Nephron progenitor cell (in vitro differentiated cells): ENCODE measurements at regions not wholly inside any gene's neighbourhood (a gene's known extent, or its start where the extent isn't known, plus 50 kb on each side); places are given as distances from the start of the nearest gene placed in this dataset.

ENCODE experiments used
- DNase-seq: peaks from one replicate; pipeline ENCODE4 v3.0.0; 2021
- H3K27ac Mint-ChIP-seq: 2 replicates; pipeline ENCODE4 v1.8.0; 2021; ENCODE audit warnings: mild to moderate bottlenecking, moderate library complexity, mixed read lengths
- H3K27me3 Mint-ChIP-seq: 2 replicates; pipeline ENCODE4 v1.8.0; 2021; ENCODE audit warnings: mild to moderate bottlenecking, low read depth, mixed read lengths; ENCODE audit not compliant: poor library complexity
- H3K36me3 Mint-ChIP-seq: 2 replicates; pipeline ENCODE4 v1.8.0; 2021; ENCODE audit warnings: low read depth, mixed read lengths
- H3K4me1 Mint-ChIP-seq: 2 replicates; pipeline ENCODE4 v1.8.0; 2021; ENCODE audit warnings: mixed read lengths
- H3K4me3 Mint-ChIP-seq: 2 replicates; pipeline ENCODE4 v1.8.0; 2021; ENCODE audit warnings: mild to moderate bottlenecking, moderate library complexity, mixed read lengths
- H3K9me3 Mint-ChIP-seq: 2 replicates; pipeline ENCODE4 v1.8.0; 2021; ENCODE audit warnings: mild to moderate bottlenecking, moderate library complexity, mixed read lengths
- CTCF ChIP-seq: fragments of 200-600 bp; sonication (generic); IDR thresholded peaks from 2 replicates; pipeline ENCODE4 v1.5.0; 2021; ENCODE audit warnings: antibody characterized with exemption

- no peak for TF ChIP-seq CTCF
- H3K4me1 Mint-ChIP-seq, result peaks cover 39% of the 10 kb centered on the region
- H3K9me3 Mint-ChIP-seq, result no peaks in the 10 kb centered on the region
- H3K4me3 Mint-ChIP-seq, result no peak overlapping the region
- H3K27ac Mint-ChIP-seq, result no peak overlapping the region
- H3K27me3 Mint-ChIP-seq, result peaks cover 12% of the 10 kb centered on the region
- no peak for DNase-seq
- H3K36me3 Mint-ChIP-seq, result no peaks in the 10 kb centered on the region
Measured at GRCh38 chr2:128782411-128783192, 463.9 kb upstream of the HS6ST1 start.

GRCh38 chr2:128783193-128783671 lies 464.6 kb upstream of the HS6ST1 start:
- Mint-ChIP-seq H3K27ac (no peak overlapping the region), H3K27me3 (peaks cover 15% of the 10 kb centered on the region), H3K4me3 (no peak overlapping the region), H3K9me3 (no peaks in the 10 kb centered on the region), H3K4me1 (peaks cover 36% of the 10 kb centered on the region), H3K36me3 (no peaks in the 10 kb centered on the region)
- no peak for TF ChIP-seq CTCF
- DNase-seq, result no peak

- H3K27ac Mint-ChIP-seq, result no peak overlapping the region
- no peak overlapping the region for H3K4me3 Mint-ChIP-seq
- no peaks in the 10 kb centered on the region for H3K9me3 Mint-ChIP-seq
- H3K27me3 Mint-ChIP-seq, result peaks cover 19% of the 10 kb centered on the region
- TF ChIP-seq CTCF, result no peak
- H3K4me1 Mint-ChIP-seq, result peaks cover 42% of the 10 kb centered on the region
- H3K36me3 Mint-ChIP-seq, result no peaks in the 10 kb centered on the region
- DNase-seq, result no peak
Measured at GRCh38 chr2:128783896-128784295, 465.2 kb upstream of the HS6ST1 start.

DNA sequence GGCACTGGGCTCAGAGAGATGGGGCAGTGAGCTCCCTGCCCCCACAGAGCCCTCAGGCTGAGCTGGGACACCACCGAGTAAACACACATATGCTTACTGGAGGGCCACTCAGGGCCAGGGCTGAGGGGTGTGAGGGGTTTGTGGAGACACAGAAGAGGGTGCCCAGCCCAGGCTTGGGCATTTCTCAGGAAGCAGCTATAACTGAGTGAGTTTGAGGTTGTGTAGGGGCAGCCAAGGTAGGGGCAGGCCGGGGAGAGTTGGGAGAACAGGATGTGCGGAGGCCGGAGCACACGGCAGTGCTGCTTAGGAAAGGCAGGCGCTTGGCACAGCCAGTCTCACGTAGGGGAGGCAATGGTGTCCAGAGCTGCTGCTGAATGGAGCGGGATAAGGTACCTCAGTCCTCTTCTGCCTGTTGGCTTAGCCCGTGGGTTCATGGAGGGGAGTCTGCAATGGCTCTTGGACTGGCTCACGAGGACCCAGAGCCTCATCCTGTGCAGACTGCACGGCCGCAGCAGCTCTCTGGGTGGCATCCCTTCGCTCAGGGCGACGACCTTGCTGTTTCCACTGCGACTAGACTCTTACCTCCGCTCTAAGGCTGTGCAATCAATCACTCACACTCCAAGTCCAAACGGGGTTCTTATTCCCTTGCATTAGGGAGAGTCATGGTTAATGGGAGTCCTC lies 466.1 kb upstream of the HS6ST1 start:
- no peak overlapping the region for H3K27ac Mint-ChIP-seq
- no peaks in the 10 kb centered on the region for H3K9me3 Mint-ChIP-seq
- no peak for TF ChIP-seq CTCF
- no peak for DNase-seq
- H3K27me3 Mint-ChIP-seq, result peaks cover 19% of the 10 kb centered on the region
- peaks cover 51% of the 10 kb centered on the region for H3K4me1 Mint-ChIP-seq
- no peaks in the 10 kb centered on the region for H3K36me3 Mint-ChIP-seq
- no peak overlapping the region for H3K4me3 Mint-ChIP-seq

- peaks cover 51% of the 10 kb centered on the region for H3K4me1 Mint-ChIP-seq
- no peaks in the 10 kb centered on the region for H3K36me3 Mint-ChIP-seq
- TF ChIP-seq CTCF, result no peak
- peaks cover 16% of the 10 kb centered on the region for H3K27me3 Mint-ChIP-seq
- H3K9me3 Mint-ChIP-seq, result no peaks in the 10 kb centered on the region
- no peak overlapping the region for H3K27ac Mint-ChIP-seq
- DNase-seq, result no peak
- no peak overlapping the region for H3K4me3 Mint-ChIP-seq
Measured at GRCh38 chr2:128786316-128786715, 467.6 kb upstream of the HS6ST1 start.
